Femur (tissue), 1 donor: ENCODE measurements at regions not wholly inside any gene's neighbourhood (a gene's known extent, or its start where the extent isn't known, plus 50 kb on each side); places are given as distances from the start of the nearest gene placed in this dataset.

Experiments
- DNase-seq: peaks from one replicate; pipeline ENCODE4 v3.0.0-alpha.2; 2017

DNA sequence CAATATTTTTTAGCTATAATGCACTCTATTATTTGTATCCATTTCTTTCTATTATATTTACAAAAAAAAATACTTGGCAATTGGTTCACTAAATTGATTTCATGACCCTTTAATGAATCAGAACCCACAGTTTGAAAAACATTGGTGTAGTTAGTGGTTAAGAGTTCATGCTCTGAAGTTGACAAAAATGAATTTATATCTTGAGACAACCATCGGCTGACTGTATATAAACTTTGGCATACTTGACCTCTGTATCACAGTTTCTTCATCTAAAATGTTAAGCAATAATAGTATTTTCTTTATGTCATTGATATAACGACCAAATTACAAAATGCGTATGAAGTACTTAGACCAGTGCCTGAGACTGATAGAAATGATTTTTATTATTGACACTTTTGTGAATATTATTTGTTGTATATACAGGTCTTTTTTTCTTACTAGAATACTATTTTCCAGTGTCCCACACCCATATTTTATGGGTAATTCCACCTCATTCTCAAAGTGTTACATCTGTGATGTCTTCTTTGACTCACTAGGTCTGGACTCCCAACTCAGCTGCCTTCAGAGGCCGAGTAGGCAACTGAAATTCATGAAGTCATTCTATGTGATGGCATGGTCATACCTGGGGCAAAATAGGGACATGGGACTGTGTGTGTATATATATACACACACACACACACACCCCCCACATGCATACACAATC, 459.2 kb downstream of the RFPL4B start:
- DNase-seq, result no peak

- no peak for DNase-seq
Observed at GRCh38 chr6:112821476-112821875, 474.3 kb downstream of the RFPL4B start.

- DNase-seq, result no peak
Observed at GRCh38 chr6:112822769-112823168, 475.6 kb downstream of the RFPL4B start.

GRCh38 chr6:112827793-112828192, 480.7 kb downstream of the RFPL4B start:
- DNase-seq, result peak; percentile 57

GRCh38 chr6:112831022-112831421, 483.9 kb downstream of the RFPL4B start:
- no peak for DNase-seq

DNA sequence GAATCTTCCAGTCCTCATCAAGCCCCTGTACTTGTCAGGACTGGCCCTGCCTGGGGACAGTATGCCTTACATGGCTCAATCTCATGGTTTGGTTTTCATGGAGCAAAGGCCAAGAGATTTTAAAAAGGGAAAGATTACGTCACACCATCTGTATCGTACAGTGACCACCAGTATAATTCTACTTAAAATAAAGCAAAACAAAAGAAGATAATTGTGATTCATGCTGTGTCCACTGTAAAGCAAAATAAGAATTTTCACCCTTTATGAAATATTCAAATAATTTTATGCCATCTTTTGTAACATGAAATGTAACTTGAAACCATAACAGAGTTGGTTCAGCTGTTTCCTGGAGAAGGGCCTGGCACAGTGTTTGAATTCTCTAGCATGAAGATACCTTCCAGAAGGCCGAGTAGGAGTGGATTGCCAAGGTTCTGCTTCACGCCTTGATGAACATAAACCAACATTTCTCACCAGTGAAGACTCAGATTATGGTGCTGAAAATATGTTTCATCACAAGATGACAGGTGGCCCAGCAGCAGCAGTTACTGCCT, 486.5 kb downstream of the RFPL4B start:
- peak; percentile 43 for DNase-seq

GRCh38 chr6:112835078-112835477, 487.9 kb downstream of the RFPL4B start:
- DNase-seq, result no peak

DNA sequence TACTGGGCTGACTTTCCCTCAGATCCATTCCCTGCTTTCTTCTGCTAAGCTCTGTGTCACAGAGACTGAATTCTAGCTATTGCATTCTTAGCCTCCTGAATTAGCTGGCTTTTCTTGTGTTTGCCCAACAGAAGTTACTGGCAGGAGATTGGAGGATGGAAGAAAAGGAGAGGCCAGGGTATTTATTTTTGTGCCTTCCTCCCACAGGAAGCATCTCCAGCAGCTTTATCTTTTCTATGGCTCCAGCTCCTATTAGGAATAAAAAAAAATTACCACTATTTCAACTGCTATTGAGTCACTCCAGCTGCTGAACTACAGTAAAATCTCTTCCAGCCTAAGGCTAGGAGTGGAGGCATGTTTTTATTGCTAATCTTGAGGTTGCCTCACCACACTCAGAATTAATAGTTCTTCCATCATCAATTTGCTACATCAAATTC, 492.4 kb downstream of the RFPL4B start:
- DNase-seq, result no peak

DNA sequence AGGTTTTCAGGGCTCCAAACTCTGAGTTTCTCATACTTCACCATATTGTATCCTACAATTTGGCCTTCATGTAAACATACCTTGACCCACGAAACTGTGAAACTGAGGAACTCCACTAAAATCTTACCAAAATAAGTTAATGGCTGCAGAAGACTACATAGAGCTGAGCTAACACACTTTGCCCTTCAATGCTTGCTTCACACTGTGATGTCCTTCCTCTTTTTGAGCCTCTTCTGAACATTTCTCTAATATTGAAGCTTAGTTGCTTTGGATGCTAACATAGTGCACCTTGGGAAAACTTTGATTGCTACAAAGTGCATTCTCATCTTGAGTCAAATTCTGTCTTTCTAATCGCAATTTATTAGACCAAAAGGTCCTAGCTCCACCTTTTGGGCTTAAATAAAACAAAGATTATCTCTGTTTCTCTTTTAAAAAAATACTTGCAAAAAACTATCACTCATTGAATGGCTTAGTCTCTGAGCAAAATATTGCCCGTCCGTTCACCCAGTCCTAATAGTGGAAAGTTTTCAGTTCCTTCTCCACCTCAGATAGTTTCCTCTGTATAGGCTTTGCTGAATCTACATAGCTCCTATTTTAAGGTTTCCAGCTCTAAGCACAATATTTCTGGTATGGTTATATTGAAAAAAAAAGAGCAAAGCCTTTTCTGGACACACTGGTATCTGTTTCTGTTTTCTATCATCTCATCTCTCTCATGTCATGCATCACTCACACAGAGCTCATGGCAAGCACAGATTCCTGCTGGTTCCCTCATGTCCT, 494.6 kb downstream of the RFPL4B start:
- no peak for DNase-seq

- DNase-seq, result no peak
Observed at GRCh38 chr6:112842330-112842685, 495.2 kb downstream of the RFPL4B start.

- DNase-seq, result peak; percentile 36
Observed at GRCh38 chr6:112846681-112847080, 499.6 kb downstream of the RFPL4B start.

DNA sequence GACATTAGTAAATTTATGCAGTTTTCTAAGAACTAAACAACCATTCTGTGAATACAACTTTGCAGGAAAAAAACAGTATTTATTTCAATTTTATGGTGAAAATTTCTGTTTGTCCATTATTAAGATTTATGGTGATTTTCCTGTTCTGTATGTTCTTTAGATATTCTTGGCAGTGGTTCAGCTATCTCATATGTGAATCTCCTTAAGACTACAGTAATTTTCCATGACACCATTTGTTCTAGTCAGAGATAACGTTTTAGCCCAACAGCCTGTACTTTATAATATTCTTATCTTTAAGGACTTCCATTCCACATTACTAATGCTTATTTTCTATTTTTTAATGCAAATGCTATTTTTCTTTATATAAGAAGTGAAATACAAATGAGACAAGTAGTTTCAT, 504.0 kb downstream of the RFPL4B start:
- DNase-seq, result no peak

DNA sequence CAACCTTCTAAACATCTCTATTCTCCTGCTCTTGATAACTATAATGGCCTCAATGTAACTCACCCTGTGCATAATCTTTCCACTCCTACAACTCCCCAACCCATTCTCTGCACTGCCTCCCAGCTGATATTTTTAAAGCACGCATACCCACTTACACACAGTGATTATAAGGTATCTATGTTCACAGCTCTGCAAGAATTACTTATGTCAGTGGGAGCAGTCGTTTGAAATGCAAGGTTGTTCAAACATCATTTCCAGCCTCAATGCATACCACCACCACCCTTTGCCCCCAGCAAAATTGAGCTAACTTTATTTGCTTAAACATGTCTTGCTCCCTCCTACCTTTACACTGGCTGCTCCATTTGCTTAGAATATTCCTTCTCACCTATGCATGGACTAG, 506.0 kb downstream of the RFPL4B start:
- DNase-seq, result no peak

DNA sequence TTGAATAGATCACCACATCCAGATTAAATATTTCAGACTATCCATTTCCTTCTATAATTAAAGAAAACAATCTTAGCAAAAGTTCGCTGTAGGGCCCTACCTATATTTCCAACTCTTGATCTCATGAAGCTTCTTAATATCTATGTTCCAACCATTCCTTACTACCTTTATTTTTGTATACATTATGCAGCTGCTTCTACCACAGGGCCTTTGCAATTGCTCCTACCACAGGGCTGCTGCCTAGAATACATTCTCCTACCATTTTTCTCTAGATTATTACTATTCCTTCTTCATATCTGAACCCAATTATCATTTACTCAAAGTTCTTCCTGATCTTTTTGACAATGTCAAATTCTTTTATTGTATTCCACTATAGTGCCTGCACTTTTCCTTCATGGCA, 516.6 kb downstream of the RFPL4B start:
- DNase-seq, result no peak

DNA sequence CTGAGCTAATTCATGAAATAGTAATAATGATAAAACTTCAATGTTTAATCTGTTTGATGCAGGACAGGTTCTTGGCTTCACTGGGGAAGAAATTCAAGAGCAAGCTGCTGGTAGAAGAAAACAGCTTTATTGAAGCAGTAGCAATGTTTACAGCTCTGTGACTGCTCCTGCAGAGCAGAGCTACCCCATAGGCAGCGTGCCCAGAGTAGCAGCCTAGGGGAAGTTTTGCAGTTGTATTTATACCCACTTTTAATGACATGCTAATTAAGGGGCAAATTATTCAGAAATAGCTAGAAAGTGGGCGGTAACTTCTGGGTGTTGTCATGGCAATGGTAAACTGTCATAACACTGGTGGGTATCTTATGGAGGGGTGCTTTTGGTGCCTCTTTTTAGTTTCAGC, 518.0 kb downstream of the RFPL4B start:
- DNase-seq, result no peak

- DNase-seq, result no peak
Observed at GRCh38 chr6:112874881-112875280, 527.8 kb downstream of the RFPL4B start.

DNA sequence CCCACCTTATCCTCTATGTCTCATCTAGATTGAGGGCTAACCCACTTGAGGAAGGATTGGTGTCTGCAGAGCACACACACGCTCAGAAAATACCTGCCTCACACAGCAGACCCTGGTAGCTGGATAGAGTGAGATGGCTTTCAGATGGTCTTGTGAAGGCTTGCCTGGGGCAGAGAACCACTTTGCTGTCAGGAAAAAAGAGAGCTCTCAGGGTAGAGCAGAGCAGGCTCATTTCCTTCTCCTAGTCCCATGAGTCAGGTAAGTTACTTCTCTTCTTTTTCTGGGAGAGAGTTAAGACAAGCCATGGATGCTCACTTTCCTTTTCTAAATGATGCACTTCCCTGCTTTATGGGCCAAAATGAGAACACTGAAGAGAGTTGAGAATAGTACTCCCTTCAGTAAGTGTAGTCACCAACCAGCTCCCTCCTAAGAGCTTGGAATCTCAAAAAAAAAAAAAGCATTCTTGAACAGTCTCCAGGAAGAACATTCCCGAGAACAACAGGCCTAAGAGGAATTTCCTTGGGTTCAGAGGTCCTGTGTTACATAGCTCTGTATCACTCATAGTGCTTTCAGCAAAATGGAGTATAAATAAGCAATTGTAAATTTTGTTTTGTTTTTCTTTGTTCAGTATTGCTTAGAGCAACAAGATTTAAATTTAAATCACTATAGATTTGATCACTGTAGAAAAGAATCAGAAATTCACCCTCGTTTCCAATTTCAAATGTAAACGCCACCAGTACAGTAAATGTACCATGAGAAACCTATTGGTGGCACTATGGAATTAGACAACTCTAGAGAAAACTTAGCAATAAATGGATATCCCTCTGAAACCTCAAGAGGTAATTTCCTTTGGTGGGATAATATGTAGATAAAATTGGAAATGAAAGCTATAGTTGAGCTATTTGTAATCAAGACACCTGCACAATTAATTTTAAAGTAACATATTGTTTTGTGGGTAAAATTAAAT, 530.3 kb downstream of the RFPL4B start:
- DNase-seq, result no peak

DNA sequence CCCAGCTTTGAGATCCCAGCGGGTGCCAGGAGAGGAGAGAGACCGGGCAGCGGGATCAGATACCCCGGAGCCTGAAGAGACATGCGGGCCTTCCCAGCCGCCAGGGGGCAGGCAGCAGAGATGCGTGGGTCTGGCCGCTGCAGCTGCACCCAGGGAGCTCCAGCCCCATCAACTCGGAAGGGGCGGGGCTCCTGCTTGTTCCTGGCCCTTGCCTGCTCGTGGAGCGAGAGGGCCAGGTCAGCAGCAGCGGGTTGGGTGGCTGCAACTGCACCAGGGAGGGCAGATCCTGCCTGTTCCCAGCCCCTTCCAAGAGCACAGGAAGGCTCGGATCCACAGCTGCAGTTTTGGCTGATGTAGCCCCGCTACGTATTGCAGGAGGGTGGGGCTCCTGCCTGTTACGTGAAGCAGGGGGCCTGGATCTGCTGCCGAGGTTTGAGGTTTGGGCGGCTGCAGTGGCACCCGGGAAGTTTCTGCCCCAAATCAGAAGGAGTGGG, 532.8 kb downstream of the RFPL4B start:
- DNase-seq, result peak; percentile 21

DNA sequence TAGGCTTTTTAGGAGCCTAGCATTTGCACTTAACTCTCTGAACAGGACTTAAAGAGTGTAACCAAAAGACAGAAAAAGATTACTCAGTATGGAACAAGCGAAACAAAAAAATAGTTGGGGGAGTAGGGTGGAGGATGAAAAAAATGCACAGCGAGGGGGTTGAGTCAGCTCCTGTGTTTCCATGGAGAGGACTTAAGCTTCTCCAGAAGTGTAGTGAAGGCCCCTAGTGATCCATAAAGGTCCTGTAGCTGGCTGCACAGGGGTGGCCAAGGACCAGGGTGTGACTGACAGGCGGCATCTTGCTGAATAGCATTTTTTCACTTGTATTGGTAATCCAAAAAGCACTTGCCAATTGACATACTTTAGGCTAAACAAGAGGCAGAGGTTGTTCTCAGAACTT, 533.9 kb downstream of the RFPL4B start:
- no peak for DNase-seq

DNA sequence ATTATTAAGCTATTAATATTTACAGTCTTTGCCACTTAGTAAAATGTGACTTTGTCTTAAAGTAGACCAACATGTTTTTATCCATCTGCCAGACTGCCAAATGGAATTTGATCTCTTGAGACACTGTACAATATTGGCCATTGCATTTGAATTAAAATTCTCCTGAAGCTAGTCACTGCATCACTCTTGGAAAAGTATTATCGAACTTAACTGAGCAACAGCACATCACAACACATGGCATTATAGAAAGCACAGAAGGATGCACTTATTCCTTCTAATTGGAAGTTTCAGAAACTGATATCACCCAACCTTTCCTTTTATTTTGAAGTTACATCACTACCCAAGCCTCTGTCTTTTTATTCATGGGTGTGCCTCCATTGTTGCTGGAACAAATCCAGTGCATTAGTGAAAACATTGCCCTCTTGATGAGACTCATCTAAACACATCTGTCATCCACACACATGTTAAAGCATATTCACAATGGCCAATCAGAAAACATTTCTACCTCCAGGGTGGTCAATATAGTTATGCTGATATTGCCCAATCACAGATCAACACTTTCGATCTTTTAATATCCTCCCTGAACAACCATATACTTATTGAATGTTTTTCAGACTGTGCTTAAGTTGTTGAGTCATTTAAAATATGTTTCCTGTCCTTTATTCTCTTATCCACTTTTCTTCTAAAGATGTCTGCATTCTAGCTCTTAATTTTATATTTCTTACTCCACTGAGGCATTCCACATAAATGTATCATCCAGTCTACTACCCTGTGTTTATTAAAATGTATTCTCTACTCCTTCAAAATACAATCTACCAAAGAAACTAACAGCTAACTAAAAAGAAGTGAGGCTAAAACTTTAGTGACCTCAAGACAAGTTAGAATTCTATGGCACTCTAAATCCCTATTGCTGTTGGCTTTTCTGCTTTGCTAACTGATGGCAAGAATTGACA, 535.0 kb downstream of the RFPL4B start:
- DNase-seq, result no peak

DNA sequence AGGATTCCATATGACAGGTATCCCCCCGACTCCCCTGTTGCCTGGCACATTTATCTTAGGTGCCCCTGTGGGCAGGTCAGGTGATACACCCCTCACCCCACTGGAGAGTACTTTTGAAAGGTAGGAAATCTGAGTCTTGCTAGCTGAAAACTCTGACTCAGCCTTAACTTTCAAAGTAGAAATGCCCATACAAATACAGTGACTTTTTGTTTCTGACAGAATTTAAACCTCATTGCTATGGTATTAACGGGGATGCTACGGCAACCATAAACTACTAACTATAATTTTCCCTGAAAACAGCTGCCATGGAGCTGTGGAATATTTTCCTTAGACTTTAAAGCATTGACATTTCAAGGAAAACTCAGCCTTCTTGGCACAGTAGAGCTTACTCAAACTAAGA, 536.0 kb downstream of the RFPL4B start:
- peak; percentile 17 for DNase-seq

DNA sequence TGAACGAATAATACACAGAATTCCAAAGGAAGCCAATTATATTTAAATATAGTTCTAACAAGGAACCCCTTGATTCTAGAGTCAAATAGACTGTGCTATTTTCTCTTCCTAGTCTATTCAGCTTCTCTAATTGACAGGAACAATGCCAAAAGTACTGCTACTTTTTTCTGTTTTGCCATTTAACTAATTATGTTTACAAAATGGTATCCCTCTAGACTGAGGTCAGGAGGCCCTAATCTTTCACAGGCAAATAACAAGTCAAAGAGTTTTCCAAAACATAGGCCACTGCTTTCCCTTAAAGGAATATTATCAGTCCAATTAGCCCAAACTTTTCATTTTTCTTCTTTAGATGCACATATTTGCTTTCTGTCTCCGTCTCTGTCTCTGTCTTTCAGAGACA, 539.3 kb downstream of the RFPL4B start:
- no peak for DNase-seq
